Liver (tissue), 8 donors: ENCODE measurements at regions not wholly inside any gene's neighbourhood (a gene's known extent, or its start where the extent isn't known, plus 50 kb on each side); places are given as distances from the start of the nearest gene placed in this dataset.

ENCODE experiments used
- DNase-seq: peaks from one replicate; pipeline ENCODE4 v3.0.0-alpha.2; 2017; ENCODE audit warnings: low spot score
- H3K27ac ChIP-seq, 2 donors: one replicate each; pipeline ENCODE4 v1.7.0; 2013; ENCODE audit warnings: inconsistent platforms in 2 of 2, low read length in 2 of 2, control low read depth in 1 of 2, low read depth in 1 of 2, mild to moderate bottlenecking in 1 of 2
- H3K27me3 ChIP-seq, 4 donors: one replicate each; pipeline versions ENCODE4 v1.6.1 to v1.7.0; 2013; ENCODE audit warnings: low read length in 3 of 4, inconsistent platforms in 1 of 4, mild to moderate bottlenecking in 1 of 4, moderate library complexity in 1 of 4; ENCODE audit not compliant: control insufficient read depth in 4 of 4, insufficient read depth in 4 of 4
- H3K36me3 ChIP-seq, 4 donors: one replicate each; pipeline versions ENCODE4 v1.6.1 to v1.7.0; 2013; ENCODE audit warnings: low read length in 3 of 4, mild to moderate bottlenecking in 3 of 4, low read depth in 1 of 4, moderate library complexity in 1 of 4; ENCODE audit not compliant: control insufficient read depth in 4 of 4, insufficient read depth in 3 of 4
- H3K4me1 ChIP-seq, 4 donors: one replicate each; pipeline versions ENCODE4 v1.6.1 to v1.7.0; 2013; ENCODE audit warnings: low read length in 3 of 4, mild to moderate bottlenecking in 3 of 4, moderate library complexity in 1 of 4; ENCODE audit not compliant: control insufficient read depth in 4 of 4, insufficient read depth in 4 of 4
- H3K4me3 ChIP-seq, 3 donors: one replicate each; pipeline versions ENCODE4 v1.6.1 to v1.7.0; 2013; ENCODE audit warnings: low read length in 3 of 3, control low read depth in 1 of 3, low read depth in 1 of 3, mild to moderate bottlenecking in 1 of 3
- H3K9ac ChIP-seq, 2 donors: one replicate each; pipeline ENCODE4 v1.7.0; 2013; ENCODE audit warnings: low read length in 2 of 2, mild to moderate bottlenecking in 2 of 2, moderate library complexity in 2 of 2, control low read depth in 1 of 2, low read depth in 1 of 2
- H3K9me3 ChIP-seq, 4 donors: one replicate each; pipeline versions ENCODE4 v1.6.1 to v1.7.0; 2013; ENCODE audit warnings: low read length in 3 of 4; ENCODE audit not compliant: control insufficient read depth in 4 of 4
- EGR1 ChIP-seq, 2 donors: IDR thresholded peaks; 2 replicates each; pipeline ENCODE4 v1.6.1; 2016 to 2018; ENCODE audit warnings: antibody characterized with exemption in 2 of 2, low read depth in 2 of 2
- FOXA1 ChIP-seq: IDR thresholded peaks from 2 replicates; pipeline ENCODE4 v1.6.1; 2016; ENCODE audit warnings: antibody characterized with exemption
- HNF4G ChIP-seq: IDR thresholded peaks from 2 replicates; pipeline ENCODE4 v1.6.1; 2016; ENCODE audit warnings: antibody characterized with exemption
- RAD21 ChIP-seq, 2 donors: IDR thresholded peaks; 2 replicates each; pipeline ENCODE4 v1.6.1; 2016; ENCODE audit warnings: antibody characterized with exemption in 2 of 2, mild to moderate bottlenecking in 2 of 2
- RXRA ChIP-seq, 2 donors: IDR thresholded peaks; 2 replicates each; pipeline ENCODE4 v1.6.1; 2017 to 2018; ENCODE audit warnings: antibody characterized with exemption in 2 of 2, mild to moderate bottlenecking in 1 of 2
- TAF1 ChIP-seq: conservative IDR thresholded peaks from 2 replicates; pipeline ENCODE4 v1.6.1; 2016; ENCODE audit warnings: antibody characterized with exemption, mild to moderate bottlenecking
- YY1 ChIP-seq: IDR thresholded peaks from 2 replicates; pipeline ENCODE4 v1.6.1; 2016; ENCODE audit warnings: antibody characterized with exemption, mild to moderate bottlenecking
- WGBS: extraction: QIAGEN DNeasy Blood & Tissue Kit; methylation state at CpG from one replicate; pipeline ENCODE4 v1.1.7; 2013; 5-methylcytosine and 5-hydroxymethylcytosine counted together
- TF ChIP-seq, protein P1 (sequence below): IDR thresholded peaks from 2 replicates; pipeline ENCODE4 v1.6.1; 2016; ENCODE audit warnings: antibody characterized with exemption
- TF ChIP-seq, protein P2 (sequence below): fragments of 150-350 bp; IDR thresholded peaks from 2 replicates; pipeline ENCODE4 v1.5.1; 2017; ENCODE audit warnings: improper control_type of control experiment, low read depth, low read length; ENCODE audit not compliant: missing input control
- TF ChIP-seq, protein P3 (sequence below): IDR thresholded peaks from 2 replicates; pipeline ENCODE4 v1.6.1; 2016; ENCODE audit warnings: antibody characterized with exemption, mild to moderate bottlenecking
- TF ChIP-seq, protein P4 (sequence below): IDR thresholded peaks from 2 replicates; pipeline ENCODE4 v1.6.1; 2016; ENCODE audit warnings: antibody characterized with exemption
- TF ChIP-seq, protein P5 (sequence below): IDR thresholded peaks from 2 replicates; pipeline ENCODE4 v1.6.1; 2016; ENCODE audit warnings: antibody characterized with exemption
- donor health status: healthy.
- donor health status: healthy.
- donor health status: healthy.
- donor health status: healthy.
- donor health status: healthy.

DNA sequence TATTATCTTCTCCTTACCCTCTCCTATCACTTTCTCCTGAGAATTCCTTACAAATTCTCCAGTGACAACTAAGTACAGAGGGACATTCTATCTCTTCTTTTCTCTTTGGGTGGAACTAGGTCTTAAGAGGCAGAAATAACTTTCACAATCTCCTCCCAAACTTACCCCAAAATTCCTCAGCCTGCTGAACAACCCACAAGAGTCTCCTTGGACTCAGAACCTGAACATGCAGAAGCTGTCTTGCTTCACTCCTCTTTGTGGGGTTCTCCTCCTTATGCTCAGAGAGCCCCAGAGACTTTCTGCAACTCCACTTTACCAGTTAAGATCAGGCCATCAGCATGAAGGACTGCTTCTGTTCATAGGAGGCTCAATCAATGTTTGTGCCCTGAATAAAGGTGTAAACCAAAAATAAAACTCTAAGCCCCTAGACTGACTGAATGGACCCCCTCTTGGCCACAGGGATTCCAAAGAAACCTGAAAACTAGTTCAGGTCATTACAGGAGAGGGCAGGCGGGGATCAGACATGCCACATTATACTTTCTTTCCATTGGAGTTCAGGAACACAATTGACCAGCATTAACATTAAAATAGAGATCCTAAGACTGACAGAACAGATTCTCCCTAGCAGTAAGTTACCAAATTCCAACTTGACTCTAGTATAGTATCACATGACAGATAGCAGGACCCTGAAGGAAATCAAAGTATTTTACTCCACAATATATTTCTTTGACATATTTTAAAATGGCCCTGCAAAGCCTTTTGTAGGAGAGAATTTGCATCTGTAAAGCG is 179.7 kb upstream of the FBXL17 start:
- H3K36me3 ChIP-seq, result no peaks in the 10 kb centered on the region

DNA sequence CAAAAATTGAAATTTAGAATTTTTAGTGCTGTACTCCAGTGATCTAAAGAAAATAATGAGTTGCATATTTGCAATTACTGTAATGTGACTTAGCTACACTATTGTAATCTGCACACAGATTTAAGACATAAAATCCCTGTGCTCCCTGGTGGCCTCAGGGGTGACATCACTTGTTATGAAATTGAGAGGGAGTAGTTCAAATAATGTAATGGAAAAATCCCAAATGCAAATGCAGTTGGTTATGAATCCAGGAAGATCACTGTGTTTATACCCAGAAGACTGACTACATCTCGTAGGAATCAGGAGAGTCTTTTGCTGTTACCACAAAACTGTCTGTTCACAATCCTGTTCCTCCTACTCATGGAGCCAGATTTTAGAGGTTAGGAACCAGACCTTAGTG is 178.7 kb upstream of the FBXL17 start:
- H3K36me3 ChIP-seq, result no peaks in the 10 kb centered on the region
- no peak overlapping the region for H3K4me3 ChIP-seq
- peaks cover 0 to 5% (median 0%) of the 10 kb centered on the region in 4 donors for H3K27me3 ChIP-seq
- no peak overlapping the region for H3K27ac ChIP-seq
- TF ChIP-seq, protein P1, sequence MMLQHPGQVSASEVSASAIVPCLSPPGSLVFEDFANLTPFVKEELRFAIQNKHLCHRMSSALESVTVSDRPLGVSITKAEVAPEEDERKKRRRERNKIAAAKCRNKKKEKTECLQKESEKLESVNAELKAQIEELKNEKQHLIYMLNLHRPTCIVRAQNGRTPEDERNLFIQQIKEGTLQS, result no peak
- TF ChIP-seq FOXA1 (no peak), RXRA (IDR thresholded peaks at IDR 0.05) (no peak)
- H3K9ac ChIP-seq, result no peak overlapping the region
- no peaks in the 10 kb centered on the region for H3K9me3 ChIP-seq
- DNase-seq, result no peak
- WGBS, result 76% methylated on average over 1 of the region's 1 CpG
- no peaks in the 10 kb centered on the region for H3K4me1 ChIP-seq

More for the DNA sequence above, 179.7 kb upstream of the FBXL17 start:
- H3K4me3 ChIP-seq, result no peak overlapping the region
- WGBS, result 76% methylated on average over 2 of the region's 2 CpGs
- no peak overlapping the region for H3K9ac ChIP-seq
- H3K4me1 ChIP-seq, result no peaks in the 10 kb centered on the region
- H3K9me3 ChIP-seq, result no peaks in the 10 kb centered on the region
- H3K27ac ChIP-seq, result no peak overlapping the region
- peaks cover 0 to 5% (median 0%) of the 10 kb centered on the region in 4 donors for H3K27me3 ChIP-seq
- DNase-seq, result no peak
- TF ChIP-seq, protein P2, sequence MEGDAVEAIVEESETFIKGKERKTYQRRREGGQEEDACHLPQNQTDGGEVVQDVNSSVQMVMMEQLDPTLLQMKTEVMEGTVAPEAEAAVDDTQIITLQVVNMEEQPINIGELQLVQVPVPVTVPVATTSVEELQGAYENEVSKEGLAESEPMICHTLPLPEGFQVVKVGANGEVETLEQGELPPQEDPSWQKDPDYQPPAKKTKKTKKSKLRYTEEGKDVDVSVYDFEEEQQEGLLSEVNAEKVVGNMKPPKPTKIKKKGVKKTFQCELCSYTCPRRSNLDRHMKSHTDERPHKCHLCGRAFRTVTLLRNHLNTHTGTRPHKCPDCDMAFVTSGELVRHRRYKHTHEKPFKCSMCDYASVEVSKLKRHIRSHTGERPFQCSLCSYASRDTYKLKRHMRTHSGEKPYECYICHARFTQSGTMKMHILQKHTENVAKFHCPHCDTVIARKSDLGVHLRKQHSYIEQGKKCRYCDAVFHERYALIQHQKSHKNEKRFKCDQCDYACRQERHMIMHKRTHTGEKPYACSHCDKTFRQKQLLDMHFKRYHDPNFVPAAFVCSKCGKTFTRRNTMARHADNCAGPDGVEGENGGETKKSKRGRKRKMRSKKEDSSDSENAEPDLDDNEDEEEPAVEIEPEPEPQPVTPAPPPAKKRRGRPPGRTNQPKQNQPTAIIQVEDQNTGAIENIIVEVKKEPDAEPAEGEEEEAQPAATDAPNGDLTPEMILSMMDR, result no peak

DNA sequence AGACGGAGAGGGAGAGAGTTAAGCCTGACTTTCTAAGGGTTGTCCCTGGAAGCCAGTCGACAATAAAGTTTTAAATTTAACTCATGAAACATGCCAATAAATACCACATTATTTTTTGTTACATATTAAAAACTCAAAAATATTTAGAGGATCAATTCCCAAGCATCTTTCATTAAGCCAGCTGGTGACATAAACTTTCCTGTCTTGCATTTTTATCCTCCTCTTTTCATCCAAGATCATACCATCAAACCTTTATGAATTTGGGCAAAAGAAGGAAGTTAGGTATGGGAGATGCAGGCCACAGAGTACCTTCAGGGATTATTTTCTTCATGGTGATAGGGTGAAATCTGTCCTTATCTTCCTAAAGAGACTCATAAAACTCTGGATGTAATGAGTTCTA is 178.3 kb upstream of the FBXL17 start:
- WGBS, result 88% methylated on average over 2 of the region's 2 CpGs
- Histone ChIP-seq H3K27me3 (peaks cover 0 to under 1% (median 0%) of the 10 kb centered on the region in 4 donors), H3K36me3 (no peaks in the 10 kb centered on the region), H3K27ac (no peak overlapping the region), H3K9ac (no peak overlapping the region), H3K4me1 (no peaks in the 10 kb centered on the region), H3K4me3 (no peak overlapping the region), H3K9me3 (no peaks in the 10 kb centered on the region)
- no peak for TF ChIP-seq RAD21 (IDR thresholded peaks at IDR 0.05)
- TF ChIP-seq, protein P2, result no peak
- no peak for TF ChIP-seq HNF4G
- TF ChIP-seq, protein P3, sequence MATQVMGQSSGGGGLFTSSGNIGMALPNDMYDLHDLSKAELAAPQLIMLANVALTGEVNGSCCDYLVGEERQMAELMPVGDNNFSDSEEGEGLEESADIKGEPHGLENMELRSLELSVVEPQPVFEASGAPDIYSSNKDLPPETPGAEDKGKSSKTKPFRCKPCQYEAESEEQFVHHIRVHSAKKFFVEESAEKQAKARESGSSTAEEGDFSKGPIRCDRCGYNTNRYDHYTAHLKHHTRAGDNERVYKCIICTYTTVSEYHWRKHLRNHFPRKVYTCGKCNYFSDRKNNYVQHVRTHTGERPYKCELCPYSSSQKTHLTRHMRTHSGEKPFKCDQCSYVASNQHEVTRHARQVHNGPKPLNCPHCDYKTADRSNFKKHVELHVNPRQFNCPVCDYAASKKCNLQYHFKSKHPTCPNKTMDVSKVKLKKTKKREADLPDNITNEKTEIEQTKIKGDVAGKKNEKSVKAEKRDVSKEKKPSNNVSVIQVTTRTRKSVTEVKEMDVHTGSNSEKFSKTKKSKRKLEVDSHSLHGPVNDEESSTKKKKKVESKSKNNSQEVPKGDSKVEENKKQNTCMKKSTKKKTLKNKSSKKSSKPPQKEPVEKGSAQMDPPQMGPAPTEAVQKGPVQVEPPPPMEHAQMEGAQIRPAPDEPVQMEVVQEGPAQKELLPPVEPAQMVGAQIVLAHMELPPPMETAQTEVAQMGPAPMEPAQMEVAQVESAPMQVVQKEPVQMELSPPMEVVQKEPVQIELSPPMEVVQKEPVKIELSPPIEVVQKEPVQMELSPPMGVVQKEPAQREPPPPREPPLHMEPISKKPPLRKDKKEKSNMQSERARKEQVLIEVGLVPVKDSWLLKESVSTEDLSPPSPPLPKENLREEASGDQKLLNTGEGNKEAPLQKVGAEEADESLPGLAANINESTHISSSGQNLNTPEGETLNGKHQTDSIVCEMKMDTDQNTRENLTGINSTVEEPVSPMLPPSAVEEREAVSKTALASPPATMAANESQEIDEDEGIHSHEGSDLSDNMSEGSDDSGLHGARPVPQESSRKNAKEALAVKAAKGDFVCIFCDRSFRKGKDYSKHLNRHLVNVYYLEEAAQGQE, result no peak
- TF ChIP-seq EGR1 (IDR thresholded peaks at IDR 0.05; ENCODE audit: low read depth in 2 of 2), result no peak
- no peak for TF ChIP-seq TAF1
- TF ChIP-seq, protein P1, result no peak
- TF ChIP-seq, protein P4, sequence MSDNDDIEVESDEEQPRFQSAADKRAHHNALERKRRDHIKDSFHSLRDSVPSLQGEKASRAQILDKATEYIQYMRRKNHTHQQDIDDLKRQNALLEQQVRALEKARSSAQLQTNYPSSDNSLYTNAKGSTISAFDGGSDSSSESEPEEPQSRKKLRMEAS, result no peak
- TF ChIP-seq RXRA (IDR thresholded peaks at IDR 0.05), result no peak
- TF ChIP-seq, protein P5, sequence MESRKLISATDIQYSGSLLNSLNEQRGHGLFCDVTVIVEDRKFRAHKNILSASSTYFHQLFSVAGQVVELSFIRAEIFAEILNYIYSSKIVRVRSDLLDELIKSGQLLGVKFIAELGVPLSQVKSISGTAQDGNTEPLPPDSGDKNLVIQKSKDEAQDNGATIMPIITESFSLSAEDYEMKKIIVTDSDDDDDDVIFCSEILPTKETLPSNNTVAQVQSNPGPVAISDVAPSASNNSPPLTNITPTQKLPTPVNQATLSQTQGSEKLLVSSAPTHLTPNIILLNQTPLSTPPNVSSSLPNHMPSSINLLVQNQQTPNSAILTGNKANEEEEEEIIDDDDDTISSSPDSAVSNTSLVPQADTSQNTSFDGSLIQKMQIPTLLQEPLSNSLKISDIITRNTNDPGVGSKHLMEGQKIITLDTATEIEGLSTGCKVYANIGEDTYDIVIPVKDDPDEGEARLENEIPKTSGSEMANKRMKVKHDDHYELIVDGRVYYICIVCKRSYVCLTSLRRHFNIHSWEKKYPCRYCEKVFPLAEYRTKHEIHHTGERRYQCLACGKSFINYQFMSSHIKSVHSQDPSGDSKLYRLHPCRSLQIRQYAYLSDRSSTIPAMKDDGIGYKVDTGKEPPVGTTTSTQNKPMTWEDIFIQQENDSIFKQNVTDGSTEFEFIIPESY, result no peak
- no peak for TF ChIP-seq YY1
- DNase-seq, result no peak
